GM12875 (cell line): ENCODE measurements at regions not wholly inside any gene's neighbourhood (a gene's known extent, or its start where the extent isn't known, plus 50 kb on each side); places are given as distances from the start of the nearest gene placed in this dataset.

Source experiments
- H3K4me3 ChIP-seq: one replicate; pipeline ENCODE4 v1.5.1; 2011; ENCODE audit warnings: low read depth, low read length, control low read depth
- TF ChIP-seq, protein P1 (sequence below): IDR thresholded peaks from 2 replicates; pipeline ENCODE4 v1.5.1; 2011; ENCODE audit warnings: low read depth, mild to moderate bottlenecking, control low read depth, inconsistent platforms, low read length, moderate library complexity, borderline replicate concordance; ENCODE audit not compliant: insufficient read depth

DNA sequence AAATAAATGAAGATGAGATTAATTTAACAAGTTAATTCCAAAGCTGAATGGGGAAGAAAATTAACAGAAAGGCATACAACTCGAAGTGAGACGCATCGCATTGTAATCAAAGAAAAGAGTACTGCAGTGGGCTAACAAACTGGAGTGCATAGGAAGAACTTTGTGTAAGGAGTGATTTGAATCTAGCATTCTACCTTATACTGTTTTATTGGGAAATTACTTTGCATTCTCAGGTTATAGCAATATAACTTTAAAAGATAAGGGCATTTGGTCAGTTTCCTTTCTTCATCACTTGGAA is 124.5 kb upstream of the TLE4 start:
- no peak overlapping the region for H3K4me3 ChIP-seq
- TF ChIP-seq, protein P1, sequence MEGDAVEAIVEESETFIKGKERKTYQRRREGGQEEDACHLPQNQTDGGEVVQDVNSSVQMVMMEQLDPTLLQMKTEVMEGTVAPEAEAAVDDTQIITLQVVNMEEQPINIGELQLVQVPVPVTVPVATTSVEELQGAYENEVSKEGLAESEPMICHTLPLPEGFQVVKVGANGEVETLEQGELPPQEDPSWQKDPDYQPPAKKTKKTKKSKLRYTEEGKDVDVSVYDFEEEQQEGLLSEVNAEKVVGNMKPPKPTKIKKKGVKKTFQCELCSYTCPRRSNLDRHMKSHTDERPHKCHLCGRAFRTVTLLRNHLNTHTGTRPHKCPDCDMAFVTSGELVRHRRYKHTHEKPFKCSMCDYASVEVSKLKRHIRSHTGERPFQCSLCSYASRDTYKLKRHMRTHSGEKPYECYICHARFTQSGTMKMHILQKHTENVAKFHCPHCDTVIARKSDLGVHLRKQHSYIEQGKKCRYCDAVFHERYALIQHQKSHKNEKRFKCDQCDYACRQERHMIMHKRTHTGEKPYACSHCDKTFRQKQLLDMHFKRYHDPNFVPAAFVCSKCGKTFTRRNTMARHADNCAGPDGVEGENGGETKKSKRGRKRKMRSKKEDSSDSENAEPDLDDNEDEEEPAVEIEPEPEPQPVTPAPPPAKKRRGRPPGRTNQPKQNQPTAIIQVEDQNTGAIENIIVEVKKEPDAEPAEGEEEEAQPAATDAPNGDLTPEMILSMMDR: no peak

DNA sequence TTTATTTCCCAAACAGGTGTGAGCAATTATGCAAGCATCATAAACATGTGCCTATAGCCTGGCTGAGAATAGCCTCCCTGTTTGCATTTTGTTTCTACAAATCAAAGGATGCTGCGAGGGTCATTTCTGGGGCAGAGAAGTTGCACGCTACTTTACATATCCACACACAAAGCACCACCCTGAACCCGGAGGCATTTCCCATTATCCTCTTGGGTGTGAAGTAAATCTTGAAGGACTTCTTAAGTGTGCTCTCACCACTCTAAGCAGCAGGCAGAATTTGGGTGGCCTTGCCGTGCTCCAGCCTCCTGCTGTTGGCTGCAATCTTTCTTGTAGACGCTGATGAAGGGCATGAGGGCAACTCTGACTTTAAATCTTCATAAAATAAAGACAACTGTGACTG is 124.0 kb upstream of the TLE4 start:
- TF ChIP-seq, protein P1: no peak
- H3K4me3 ChIP-seq: no peak overlapping the region

DNA sequence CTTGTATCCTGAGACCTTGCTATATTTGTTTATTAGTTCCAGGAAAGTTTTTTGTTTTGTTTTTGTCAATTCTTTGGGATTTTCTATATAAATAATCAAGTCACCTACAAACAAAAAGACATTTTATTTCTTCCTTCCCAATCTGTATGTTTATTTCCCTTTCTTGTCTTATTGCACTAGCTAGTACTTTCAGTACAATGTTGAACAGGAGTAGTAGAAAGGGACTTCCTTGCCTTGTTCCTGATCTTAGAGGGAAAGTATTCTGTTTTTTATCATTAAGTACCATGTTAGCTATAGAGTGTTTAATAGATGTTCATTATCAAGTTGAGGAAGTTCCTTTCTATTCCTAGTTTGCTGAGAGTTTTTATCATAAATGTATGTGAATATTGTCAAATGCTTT is 119.5 kb upstream of the TLE4 start:
- TF ChIP-seq, protein P1: no peak

DNA sequence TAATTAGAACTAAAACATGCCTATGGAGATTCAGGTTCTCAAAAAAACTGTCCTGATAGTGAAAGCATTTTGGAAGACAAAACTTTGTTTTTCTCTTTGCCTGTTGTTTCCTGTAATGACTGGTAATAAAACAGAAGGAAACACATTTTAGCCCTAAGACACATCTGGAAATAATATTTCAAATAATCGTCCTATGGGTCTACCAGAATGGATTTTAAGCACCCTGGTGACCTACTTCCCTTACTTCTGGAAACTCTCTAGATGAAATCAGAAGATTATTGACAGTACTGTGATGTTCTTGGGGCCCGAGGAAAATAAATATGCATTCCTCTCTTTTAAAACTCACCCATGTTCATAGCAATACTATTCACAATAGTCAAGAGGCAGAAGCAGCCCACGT is 110.1 kb upstream of the TLE4 start:
- no peak overlapping the region for H3K4me3 ChIP-seq
- TF ChIP-seq, protein P1: no peak

More for the DNA sequence above, 119.5 kb upstream of the TLE4 start:
- no peak overlapping the region for H3K4me3 ChIP-seq

DNA sequence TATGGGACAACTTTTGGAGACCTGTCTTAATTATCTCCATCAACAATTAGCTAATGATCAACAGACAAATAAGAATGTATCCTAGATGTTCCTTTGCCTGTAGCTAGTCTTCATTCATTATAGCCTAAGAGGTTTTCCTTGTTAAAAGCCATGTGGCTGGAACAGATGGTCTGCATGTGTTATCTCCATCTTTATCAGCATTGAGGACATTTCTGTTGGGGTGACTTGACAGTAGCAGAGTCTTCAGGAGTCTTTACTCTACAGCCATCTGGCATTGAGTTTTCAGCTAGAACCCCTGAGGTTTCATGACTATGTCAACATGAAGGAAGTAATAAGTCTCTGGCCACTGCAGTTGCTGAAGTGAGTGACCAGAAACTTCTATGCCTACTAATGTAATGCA is 106.6 kb upstream of the TLE4 start:
- TF ChIP-seq, protein P1: no peak
- H3K4me3 ChIP-seq: no peak overlapping the region

DNA sequence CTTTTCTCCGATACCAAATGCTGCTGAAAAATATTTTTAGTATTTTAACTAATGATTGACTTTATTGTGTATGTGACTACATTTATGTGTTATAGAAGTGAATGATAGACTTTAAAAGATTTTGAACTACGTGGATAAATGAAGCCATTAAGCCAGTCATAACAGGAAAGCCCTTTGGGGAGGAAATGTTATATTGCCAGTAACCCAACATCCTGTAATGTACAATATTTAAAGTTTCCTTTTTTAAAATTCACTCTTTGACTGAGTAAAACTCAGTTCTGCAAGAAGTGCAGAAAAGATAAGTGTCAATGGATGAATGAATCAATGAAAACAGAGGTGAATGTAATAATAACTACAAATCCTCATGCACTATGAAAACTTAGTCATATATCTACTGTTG is 102.6 kb upstream of the TLE4 start:
- no peak overlapping the region for H3K4me3 ChIP-seq
- TF ChIP-seq, protein P1: no peak

DNA sequence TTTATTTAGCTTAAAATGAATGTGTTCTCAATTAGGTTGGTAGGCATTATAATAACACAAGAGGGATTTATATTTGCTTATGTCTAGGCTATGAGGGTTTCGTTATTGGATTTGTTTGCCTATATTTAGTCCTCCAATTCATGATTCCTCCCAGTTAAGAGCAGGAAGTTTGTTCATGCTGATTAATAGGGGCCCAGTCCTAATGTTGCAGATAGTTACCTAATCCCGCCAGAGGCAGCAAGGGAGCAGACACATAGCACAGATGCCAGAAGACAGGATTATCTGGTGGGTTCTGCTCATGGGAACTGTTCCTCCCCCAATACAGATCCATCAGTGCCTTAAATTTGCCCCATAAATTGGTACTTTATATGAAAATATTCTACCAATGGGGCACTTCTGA is 100.8 kb upstream of the TLE4 start:
- TF ChIP-seq, protein P1: no peak

More for the DNA sequence above, 100.8 kb upstream of the TLE4 start:
- no peak overlapping the region for H3K4me3 ChIP-seq
